Stimulated activated CD4-positive, alpha-beta T cell treated with anti-CD3 and anti-CD28 coated beads, Interleukin-1b, Interleukin-23, amount 100 ng/mL, for 4 hours (primary cell): ENCODE measurements at regions not wholly inside any gene's neighbourhood (a gene's known extent, or its start where the extent isn't known, plus 50 kb on each side); places are given as distances from the start of the nearest gene placed in this dataset.

Source experiments
- DNase-seq, 2 donors: peaks; one replicate each; pipeline ENCODE4 v3.0.0-alpha.2; 2020; ENCODE audit warnings: low read depth in 2 of 2

GRCh38 chr4:57492251-57492878, 382.2 kb upstream of the IGFBP7 start:
- DNase-seq = no peak

DNA sequence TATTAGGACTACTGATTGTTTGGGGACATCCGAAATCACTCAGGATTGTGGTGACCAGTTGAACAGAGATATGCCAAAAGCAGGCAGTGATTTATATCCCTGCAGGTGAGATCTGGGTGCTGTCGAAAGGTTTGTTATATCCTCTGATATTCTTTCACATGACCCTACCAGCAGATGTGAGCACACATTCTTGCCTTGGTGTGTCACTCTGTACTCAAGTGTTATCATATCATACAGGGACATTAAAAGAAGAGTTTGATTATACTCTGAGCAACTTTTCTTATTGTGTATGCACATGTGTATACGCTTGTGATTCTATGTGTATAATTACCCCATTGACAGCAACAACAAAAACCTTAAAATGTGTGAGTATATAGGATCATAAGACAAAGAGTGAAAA, 381.2 kb upstream of the IGFBP7 start:
- DNase-seq = no peak

GRCh38 chr4:57490520-57491255, 380.5 kb upstream of the IGFBP7 start:
- no peak for DNase-seq

GRCh38 chr4:57488366-57489162, 378.4 kb upstream of the IGFBP7 start:
- DNase-seq = no peak

DNA sequence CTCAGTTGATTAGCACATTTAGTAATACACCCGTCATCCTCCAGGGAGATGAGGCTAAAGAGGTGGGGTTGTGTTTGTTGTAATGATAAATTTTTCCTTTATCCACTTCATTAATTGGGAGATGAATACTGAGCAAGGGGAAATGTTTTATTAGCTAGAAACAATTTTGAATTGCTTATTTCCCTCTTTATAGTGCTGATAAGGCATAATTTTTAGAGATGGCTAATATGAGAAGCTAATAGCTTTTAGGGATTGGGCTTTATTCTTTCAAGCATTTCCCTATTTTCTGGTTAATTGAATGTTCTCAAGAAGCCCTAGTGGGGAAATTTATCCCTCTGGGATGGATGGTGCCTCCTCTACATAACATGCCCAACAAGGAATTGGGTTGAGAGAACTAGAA, 365.2 kb upstream of the IGFBP7 start:
- no peak for DNase-seq

GRCh38 chr4:57465321-57466056, 355.3 kb upstream of the IGFBP7 start:
- no peak for DNase-seq

DNA sequence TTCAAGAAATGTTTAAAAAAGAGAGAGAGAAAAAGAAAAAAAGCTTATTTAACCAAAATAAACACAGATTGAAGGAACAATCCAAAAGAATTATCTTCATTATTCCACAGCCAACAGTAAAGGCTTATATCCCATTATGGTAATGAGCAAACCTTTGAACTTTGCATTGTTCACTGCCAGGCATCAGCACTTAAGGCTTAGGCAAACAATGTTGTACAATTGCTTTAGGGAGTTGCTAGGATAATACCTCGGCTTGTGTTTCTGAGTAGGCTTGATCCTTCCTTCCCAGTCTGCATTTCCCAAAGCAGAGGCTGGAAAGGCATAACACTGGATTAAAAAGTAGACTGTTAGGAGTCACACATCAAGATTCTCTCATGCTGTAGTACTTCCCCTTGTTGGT, 352.7 kb upstream of the IGFBP7 start:
- no peak for DNase-seq

GRCh38 chr4:57460967-57461366, 350.8 kb upstream of the IGFBP7 start:
- no peak for DNase-seq

GRCh38 chr4:57448901-57449300, 338.7 kb upstream of the IGFBP7 start:
- DNase-seq = no peak

GRCh38 chr4:57448452-57448851, 338.3 kb upstream of the IGFBP7 start:
- no peak for DNase-seq

GRCh38 chr4:57446266-57446665, 336.1 kb upstream of the IGFBP7 start:
- DNase-seq = no peak

GRCh38 chr4:57445686-57446085, 335.5 kb upstream of the IGFBP7 start:
- DNase-seq = no peak

- DNase-seq = no peak
Observed at GRCh38 chr4:57444671-57445070, 334.5 kb upstream of the IGFBP7 start.

DNA sequence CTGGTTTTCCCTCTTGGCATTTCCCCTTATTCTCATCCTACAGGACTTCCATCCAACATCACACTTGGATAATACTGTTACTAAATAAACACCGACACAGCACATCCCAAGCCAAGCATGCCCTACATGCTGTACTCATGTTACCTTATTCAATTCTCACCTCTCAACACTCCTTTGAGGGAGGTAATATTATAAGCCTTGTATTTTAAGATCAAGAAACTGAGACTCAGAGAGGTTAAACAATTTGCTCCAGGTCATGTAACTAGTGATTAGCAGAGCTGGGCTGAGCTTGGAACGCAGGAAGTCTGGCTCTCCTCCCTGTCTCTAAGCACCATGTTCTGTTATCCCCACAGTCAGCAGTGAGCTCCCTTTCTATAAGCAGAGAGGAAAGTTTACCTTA, 333.6 kb upstream of the IGFBP7 start:
- no peak for DNase-seq

DNA sequence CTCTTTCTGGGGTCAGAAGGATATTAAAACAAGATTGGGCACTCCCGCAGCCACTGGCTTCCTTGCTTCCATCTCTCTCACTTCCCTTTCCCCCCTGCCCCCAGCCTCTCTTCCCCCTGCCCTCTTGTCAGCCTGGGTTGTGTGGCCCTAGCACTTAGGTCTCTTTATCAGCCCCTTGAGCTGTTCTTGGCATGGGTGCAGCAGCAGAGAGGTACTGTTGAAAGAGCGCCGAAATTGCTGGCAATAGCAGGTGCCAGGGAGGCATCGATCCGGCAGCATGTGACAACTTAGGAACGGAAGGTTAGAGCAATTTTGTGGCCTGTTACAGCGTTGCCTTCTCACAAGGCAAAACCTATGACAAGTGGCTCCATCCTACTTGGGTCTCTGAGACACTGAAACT, 333.1 kb upstream of the IGFBP7 start:
- no peak for DNase-seq

DNA sequence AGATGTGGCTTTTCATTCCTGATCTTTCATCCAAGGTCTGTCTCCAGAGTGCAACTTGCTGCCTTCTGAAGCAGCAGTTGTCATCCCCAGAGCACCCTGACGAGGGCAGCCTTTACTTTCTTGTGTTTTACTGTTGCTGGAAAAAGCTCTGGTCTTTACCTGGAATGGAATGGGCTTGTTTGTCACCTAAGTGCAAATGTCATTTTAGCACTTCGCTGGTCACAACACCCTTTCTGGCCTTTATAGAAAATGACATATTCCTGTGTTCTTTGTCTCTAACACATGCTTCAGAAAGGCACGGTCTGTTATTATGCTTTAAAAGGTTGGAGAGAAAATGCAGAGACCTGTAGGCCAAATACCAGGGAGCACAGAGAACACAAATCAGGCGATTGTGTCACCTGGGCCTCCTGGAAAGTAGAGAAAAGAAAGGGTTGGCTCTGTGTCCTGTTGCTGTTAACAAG, 332.7 kb upstream of the IGFBP7 start:
- DNase-seq = no peak

GRCh38 chr4:57442241-57442640, 332.1 kb upstream of the IGFBP7 start:
- DNase-seq = no peak

DNA sequence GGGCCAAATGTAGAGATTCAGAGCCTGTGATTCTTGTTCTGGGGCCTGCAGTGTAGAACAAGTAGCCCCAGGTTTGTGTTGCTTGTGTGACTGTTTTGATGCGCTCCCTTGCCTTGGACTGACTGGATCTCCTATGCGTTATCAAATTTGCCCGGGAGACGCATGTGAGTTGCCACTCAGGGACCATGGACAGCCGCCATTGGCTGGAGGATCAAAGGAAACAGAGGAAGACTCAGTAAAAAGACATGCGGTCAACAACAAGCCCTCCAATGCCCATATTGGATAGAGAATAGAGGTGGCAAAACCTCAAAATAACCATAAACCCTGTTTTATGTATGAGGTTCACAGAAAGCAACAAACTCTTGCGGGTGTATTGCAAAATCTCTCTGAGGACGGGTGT, 327.5 kb upstream of the IGFBP7 start:
- no peak for DNase-seq

DNA sequence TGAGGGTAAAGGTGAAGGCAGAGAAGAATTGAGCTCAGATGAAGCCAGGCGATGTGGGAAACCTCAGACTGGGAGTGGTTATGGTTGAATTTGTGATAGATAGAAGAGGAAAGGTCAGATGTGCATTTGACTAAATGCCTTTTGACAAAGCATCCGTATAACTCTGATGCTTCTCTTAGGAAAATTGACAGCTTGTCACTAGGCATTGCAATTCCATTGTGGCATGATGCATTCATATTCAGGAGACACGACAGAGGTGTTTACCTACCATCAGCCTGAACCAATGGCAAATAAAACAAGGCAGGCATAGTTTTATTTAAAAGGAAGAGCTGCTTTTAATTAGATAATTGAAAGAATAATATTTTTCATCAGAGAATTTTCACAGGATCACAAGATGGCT, 325.1 kb upstream of the IGFBP7 start:
- DNase-seq = no peak

DNA sequence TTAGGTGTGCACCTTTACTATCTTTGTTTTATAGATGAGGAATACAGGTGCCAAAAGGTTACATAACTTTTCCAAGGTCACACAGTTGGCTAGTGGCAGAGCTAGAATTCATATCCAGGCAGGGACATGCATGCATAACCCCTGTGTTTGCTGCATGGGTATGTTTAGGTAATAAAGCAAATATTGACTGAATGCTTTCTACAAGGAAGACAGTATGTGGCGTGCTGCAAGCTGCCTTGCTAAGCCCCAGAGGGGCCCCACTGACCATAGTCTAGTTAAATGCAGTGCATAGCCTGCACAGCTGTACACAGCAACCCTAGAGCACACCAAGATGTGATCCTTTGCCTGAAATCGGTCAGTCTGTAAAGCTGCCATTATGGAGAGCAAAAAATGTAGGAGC, 320.5 kb upstream of the IGFBP7 start:
- no peak for DNase-seq

DNA sequence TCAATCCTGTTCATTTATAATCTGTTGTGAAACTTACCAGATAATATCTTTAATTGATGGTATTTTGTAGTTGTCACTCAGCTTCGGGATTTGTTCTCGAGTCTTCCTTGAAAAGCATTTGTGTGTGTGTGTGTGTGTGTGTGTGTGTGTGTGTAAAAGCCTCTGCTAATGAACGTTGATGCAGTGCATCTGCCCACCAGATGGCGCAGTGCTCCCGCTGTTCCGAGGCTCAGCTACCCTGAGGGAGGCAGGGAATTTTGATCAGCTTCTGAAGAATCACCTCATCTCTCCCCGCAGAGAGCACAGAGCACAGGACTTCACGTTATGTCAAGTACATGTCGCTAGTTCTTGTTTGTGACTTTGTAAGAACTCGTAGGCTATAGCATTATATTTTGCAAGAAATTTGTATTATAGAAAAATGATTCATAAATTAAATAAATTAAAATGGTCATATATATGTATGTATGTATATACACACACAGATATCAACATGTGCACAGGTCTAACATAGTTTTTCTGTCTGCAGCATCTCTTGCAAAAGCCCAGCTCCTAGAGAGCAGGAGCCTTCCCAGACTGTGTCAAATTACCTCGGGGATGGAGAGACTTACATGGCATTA, 316.7 kb upstream of the IGFBP7 start:
- DNase-seq = peak in 1 of 2 donors; percentile 2

DNA sequence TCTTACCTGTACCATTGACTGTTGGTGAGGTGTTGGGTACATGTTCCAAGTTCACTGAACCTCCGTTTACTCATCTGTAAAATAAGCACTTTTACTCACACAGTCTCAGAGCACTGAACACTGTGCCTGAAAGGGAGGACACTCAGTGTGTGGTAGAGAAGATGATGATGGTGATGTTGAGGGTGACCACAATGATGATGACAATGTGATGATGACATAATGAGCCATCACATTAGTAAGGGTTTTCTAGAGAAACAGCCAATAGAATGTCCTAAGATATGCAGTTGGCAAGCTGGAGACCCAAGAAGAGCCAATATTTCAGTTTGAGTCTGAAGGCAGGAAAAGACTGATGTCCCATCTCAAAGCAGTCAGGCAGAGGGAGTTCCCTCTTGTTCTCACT, 315.4 kb upstream of the IGFBP7 start:
- no peak for DNase-seq
